Dermis blood vessel endothelial cell (primary cell): ENCODE measurements at regions not wholly inside any gene's neighbourhood (a gene's known extent, or its start where the extent isn't known, plus 50 kb on each side); places are given as distances from the start of the nearest gene placed in this dataset.
A peak's percentile ranks its signal among the peaks of the same experiment; 100 is the strongest.

ENCODE experiments used
- DNase-seq: peaks from one replicate; pipeline ENCODE4 v3.0.0; 2010

DNA sequence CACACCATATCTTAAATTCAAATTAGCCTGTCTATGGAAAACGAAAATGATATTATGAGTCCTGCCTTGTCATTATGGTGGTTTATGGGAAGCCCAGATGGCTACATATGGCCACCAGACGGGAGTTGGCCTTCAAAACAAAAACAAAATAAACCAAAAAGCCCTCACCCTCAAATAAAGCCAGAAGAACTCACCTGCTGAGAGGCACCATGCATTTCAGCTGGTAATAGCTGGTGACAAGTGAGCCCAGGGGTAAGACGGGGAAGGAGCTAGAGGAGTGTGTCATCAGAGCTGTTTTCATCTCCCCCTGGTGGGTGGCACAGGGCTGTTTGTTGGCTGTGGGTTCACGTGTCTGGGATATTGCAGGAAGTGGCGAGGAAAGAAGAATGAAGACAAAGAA lies 152.9 kb downstream of the EFNB2 start:
- DNase-seq: no peak

DNA sequence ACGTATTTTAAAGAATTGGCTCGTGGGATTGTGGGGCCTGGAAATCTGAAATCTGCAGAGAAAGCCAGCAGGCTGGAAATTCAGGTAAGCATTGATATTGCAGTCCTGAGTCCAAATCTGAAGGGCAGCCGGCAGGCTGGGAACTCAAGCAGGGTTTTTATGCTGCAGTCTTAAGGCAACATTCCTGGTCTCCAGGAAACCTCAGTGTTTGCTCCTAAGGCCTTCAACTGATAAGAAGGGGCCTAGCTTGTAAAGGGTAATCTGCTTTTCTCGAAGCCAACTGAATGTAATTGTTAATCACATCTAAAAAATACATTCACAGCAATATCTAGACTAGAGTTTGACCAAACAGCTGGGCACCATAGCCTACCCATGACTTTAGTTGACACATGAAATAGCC lies 154.4 kb downstream of the EFNB2 start:
- DNase-seq: no peak

DNA sequence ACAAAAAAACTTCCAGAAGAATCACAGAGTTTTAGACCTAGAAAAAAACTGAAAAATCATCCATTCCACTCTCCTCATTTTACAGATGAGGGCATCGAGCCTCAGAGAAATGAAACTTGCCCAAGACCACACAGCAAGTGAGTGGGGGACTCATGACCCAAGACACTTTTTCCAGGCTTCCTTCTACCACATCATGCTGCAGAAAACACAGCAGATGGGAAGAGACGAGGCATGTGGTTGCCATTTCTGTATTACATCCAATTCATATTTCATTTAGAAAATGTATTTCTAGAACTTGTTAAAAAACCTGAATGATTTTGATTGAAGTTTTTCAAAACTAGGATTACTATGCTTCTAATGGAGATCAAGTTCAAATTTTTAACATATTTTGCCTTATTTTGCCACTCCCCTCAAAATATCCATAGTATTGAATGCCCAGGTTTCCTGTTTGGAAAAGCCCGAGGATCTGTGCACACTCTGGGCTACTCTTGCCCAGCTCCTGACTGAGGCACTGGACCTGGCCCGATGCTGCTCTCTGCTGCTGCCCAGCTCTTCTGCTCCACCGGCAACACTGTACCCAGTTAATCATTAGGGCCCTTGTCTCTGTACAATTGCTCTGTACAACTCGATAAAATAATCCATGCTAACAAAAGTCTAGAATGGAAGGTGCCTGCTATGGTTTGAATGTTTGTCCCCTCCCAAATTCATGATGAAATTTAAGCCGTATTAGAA lies 157.4 kb downstream of the EFNB2 start:
- no peak for DNase-seq

DNA sequence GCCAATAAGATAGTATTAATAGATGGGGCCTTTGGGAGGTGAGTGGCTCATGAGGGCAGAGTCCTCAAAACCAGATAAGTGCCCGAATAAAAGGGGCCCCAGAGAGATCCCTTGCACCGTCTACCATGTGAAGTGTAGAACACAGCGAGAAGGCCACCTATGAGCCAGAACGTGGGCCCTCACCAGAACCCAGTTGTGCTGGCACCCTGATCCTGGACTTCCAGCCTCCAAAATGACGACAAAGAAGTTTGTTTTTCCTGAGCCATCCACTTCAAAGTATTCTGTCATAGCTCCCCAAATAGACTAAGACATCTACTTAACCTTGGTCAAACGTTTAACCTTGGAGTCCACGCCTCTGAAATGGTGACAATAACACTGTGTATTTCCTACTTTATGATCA lies 158.1 kb downstream of the EFNB2 start:
- DNase-seq: no peak

DNA sequence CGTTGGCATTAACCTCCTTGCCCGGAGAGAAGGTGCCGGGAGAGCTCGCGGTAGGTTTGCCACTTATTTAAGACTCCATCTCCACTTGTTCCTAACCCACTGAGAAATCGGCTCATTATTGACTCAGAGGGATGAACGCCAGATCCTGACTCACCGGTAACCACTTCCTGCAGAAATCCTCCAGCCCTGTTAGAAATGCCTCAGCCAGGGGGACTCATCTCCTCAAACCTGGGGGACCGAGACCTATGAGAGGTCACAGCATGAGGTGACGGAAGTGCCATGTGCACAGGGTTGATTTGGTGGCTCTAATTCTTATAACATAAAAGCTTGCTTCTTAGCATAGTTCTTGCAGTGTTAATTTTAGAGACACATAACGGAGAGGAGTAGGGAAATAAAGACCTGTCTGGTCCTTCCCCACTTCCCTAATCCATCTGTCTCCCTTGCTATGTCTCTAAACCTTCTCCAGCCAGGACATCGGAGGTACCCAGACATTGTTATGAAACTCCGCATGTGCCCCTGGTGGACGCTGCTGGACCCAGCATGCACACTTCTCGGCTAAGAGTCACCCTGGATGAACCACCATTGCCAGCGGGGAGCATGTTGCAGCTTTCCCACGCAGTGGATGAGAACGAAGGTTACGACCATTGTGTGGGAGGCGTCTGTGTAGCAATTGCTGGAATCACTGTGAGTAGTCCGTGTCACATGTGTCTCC lies 158.9 kb downstream of the EFNB2 start:
- peak; percentile 90 for DNase-seq

DNA sequence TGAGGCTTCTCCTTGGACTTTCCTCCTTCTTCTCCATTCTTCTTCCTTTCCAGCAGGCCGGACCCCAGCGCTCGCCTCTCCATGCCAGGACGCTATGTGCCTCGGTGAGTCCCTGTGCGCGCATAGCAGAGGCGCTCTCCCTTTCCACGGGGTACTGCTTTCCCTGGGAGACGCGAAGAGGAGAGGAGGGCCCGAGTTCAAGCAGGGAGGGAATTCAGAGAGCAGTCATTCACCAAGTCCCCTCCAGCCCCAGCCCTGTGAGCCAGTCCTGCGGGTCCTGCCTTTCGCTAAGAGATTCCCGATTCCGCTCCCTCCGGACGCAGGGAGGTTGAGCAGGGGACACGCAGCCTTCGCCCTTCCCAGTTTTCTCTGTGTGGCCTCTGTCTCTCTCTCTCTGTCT lies 160.4 kb downstream of the EFNB2 start:
- DNase-seq: no peak

DNA sequence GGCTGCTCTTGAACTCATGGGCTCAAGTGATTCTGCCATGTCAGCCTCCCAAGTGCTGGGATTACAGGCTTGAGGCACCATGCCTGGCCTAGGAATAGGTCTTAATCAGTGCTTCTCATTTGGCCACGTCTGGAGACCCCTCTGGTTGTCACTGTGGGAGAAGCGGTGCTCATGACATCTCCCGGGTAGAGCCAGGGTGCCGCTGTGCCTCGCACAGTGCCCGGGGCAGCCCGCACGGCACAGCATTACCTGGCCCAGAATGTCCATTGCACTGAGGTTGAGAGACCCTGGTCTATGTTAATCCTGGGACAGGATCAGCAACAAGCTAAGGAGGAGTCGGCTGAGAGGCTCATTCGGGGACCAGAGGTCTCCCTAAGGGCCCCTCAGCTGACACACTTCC lies 160.8 kb downstream of the EFNB2 start:
- DNase-seq: no peak

DNA sequence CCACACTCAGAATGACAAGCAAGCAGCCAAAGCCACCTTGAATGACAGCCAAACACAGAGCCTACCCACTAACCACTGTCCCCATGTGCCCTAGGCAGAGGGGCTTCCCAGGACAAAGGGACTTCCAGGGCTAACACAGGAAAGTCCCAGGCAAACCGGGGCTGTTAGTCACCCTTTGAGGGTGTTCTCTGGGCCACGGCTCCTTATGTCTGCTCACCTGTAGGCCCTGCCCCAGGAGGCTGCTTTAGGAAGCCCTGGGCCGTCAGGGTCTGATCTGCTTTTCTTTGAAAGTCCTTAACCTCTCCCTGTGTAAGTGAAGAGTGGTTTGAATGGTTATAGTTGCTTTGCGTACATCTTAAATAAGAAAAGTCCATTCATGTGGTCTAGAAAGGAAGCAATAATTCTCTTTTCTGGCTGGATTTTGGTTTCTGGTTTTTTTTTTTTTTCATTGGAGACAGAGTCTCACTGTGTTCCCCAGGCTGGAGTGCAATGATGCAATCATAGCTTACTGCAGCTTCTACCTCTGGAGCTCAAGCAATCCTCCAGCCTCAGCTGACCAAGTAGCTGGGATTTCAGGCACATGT lies 161.4 kb downstream of the EFNB2 start:
- DNase-seq: peak; percentile 29

DNA sequence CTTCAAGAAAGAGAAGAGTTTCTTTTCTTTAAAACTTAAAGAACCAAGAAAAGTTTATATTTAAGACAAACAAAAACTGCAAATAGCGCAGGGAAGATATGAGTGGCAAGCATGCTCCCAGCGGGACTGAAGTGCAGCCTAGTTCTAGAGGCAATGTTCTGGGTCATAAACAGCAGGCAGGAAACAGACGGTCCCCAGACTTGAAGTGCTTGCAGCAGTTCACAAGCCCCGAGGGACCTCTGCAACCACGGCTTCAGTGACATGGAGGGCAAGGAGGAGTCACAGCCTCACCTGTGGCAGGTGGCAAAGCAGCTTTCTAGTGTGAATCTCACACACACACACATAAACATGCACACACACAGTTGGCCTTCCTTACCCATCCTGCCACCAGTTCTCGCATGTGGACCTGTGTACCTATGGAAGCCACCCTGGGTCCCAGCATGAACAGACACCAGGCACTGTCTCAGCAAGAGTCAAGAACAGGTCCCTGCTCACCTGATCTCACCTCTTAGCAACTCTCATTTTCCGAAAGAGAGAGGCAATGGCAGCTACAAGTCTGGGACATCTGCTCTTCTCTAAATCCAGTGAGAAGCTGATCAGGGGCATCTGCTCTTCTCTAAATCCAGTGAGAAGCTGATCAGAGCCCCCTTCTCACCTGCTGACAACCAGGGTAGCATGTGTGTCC lies 162.0 kb downstream of the EFNB2 start:
- peak; percentile 62 for DNase-seq

DNA sequence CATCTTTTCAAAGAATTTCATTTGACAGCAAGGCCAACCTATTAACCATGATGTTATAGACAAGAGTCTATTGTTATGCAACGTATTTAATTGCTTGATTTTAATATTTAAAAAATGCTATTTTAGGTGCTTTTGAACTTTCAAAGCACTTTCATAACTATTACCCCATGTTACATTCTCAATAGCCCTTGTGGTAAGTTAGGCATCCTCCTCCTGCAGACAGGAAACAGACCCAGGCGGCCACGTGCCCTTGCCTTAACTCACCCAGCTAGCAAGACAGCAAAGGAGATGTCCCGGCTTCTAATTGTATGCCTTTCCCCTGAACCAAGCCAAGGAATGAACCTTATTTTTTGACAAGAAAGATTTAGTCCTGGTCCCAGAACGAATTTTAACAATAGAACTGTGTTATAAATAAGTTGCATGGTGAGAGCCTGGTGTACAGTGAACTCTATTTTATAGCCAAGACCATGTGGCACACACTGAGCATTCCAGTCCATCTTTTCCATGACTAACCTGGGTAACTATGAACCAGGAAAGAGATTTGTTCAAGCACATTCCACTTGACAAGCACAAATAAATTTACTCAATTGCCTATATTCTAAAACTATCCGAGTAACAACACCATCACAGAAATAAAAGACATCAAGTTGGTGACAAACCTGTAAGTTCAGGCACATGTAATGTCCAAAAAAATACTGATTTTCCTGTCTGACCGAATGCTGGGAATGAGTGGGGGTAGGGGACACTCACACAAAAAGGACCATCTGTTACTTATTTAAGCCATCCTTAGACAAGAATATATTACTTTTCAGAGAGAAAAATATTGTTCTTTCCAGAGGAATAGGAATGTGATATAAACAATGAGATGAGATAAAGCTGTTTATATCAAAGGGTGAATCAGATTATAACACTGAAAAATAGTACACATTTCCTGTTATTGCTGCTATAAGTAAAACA lies 163.0 kb downstream of the EFNB2 start:
- peak; percentile 57 for DNase-seq

DNA sequence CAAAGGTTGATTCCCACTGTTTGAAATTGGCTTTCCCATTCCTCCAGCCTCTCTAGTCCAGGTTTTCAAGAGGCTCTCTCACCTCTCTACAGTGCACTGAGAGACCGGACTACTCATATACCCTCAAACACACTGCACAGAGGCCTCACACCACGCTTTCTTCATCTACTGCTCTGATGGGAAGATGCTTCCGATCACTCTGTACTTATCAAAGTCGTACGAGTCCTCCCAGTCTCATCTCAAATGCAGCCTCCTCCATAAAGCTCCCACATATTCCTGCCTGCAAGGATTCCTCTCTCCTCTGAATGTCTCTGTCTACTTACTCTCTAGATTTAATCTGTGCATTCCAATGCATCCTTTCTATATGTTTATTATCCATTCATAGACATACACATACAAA lies 164.4 kb downstream of the EFNB2 start:
- no peak for DNase-seq

DNA sequence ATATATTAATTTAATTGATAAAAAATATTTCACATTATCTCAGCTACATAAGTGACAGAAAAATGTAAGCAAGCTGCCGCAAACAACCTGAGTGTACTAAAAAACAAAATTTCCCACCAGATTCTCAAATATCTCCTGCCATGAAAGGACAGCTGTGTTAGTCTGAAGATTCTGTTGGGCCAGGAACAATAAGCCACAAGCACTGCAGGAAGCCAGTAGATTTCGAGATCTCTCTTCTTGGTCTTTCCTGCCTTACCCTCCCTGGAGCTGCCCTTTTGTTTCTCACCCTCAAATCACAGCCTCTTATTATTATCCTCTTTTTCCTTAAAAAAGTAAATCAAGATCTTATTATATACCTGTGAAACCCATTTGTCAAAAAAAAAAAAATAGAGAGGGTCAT lies 165.6 kb downstream of the EFNB2 start:
- DNase-seq: no peak

DNA sequence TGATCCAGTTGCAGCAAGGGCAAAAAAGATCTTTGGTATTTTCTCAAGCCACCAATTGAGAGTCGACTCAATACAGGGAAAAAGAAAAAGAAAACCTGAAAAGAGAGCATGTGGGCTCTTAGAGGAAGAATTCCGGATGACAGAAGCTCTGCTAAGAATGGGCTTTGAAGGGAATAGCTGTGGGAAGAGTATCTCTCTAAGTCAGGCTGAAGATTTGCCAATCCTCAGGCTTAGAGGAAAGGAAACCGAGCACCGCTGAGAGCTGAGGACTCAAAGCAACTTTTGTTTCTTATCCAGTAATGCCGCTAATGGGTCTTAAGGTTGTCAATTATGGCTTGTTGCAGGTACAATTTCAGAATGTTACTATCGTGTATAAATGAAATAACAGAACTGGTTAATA lies 166.4 kb downstream of the EFNB2 start:
- DNase-seq: no peak

DNA sequence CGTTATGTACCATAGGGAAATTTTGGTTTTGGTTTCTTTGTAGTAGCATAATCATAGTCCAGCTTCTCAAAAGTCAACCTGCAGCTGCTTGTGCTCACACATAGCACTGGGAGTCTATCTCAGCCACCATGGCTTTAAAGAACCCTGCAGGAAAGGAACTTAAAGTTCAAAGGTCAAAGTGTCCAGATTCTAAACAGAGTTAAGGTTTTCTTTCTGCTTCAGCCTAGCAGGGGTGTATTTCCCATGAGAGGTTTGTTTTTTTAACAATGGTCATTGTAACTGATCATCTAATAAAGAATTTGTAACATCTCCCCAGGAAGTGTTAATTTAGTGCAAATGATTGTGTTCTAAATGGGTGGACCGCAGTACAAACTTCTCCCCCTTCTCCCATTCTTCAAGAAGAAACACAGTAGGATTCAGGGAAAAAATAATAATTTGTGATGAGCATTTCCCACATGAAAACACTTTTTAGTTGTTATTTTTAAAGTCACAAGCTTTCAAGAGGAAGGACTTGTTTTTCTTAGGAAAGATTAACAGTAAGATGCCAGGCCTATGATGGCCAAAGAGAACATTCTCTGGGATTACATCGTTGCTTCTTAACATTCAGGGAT lies 168.0 kb downstream of the EFNB2 start:
- DNase-seq: peak; percentile 30

DNA sequence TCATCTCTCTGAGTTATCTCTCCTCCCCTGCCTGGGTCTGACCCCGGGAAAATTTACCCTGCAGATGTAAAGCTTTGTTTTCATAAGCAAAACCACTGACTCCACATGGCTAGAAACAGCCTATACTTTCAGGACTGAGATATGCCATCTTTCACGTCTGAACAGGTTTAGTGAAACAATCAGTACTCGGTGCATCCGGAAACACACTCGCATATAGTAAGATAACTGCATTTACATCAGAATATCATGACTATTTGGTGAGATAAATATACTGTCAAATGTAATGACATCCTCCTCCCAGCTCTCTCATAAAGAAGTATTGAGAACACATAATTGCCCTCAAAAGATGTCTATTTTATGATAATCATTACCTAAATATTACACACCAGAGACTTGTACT lies 172.8 kb downstream of the EFNB2 start:
- no peak for DNase-seq

DNA sequence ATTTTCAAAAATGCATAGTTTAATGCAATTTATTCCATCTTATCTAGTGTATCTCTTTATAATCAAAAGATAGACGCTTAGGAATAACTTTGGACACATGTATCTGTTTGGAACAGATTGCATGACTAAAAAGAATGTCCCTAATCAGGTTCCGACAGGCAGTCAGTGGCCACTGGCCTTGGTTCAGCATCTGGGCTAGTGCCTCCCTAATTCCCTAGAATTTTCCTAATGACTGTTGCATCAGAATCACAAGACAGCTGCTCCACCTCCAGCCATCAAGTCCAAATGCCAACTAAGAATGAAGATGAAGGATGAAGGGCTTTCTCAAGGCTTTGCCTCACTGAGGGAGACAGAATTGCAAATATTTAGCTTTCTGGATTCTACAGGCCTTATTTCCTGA lies 173.8 kb downstream of the EFNB2 start:
- no peak for DNase-seq

DNA sequence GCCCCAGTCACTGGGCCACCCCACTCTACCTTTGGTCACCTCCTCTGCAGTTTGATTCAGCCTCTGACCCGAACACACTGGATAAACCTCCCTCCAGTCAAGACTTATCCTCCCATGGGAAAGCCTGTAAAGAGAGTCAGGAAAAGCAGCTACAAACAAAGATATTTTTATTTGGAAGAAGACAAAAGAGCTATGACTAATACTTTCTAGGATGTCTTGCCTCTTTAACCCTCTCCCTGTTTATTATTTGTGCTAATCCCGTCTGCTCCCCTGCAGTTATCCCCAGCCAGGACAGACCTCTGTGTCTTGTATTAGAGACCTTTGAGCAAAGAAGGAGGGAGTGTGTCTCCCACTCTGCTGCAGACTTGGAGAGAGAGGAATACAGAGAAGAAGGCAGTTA lies 178.3 kb downstream of the EFNB2 start:
- peak; percentile 33 for DNase-seq

DNA sequence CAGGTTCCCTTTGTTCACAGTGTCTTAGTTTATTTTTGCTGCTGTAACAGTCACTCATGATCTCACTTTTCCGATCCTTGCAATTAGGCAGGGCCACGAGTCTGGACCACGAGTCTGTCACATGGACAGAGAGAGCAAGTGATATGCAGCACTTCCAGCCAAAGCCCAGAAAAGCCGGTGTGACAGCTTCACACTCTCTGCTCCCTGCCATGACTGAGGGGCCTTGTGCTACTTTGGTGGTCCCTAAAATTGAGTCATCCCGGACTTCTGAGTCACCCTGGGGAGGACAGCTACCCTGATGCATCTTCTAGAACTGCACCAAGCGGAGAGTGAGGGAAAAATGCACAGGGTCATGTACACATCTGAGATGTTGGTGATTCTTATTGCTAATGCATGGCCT lies 179.6 kb downstream of the EFNB2 start:
- DNase-seq: no peak

DNA sequence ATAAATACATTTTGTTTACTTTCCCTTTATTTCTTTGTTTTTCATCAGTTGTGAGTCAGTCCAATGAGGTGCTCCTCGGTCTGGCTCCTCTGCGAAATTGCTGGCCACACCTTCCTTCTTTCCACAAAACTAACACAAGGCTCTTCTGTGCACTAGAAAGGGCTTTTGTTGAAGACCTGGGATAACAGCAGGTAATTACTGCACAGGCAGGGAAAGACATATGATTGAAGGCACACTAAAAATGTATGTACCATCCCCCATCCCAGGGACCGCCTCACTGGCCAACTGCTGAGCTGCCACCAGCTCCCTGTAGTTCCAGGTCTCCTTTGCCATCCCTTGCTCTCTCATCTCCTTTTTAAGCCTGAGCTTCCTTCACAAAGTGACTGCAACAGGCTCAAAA lies 180.5 kb downstream of the EFNB2 start:
- no peak for DNase-seq

DNA sequence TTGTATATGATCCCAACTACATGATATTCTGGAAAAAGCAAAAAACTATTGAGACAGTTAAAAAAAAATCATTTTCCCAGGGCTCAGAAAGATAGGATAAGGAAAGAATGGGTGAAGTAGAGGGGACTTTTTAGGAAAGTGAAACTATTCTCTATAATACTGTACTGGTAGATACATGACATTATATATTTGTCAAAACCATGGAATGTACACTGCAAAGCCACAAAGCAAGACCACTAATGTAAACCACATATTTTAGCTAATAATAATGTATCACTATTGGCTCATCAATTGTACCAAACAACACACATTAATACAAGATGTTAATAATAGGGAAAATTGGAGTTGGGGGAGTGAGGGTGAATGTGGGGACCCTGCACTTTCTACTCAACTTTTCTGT lies 182.6 kb downstream of the EFNB2 start:
- DNase-seq: no peak

DNA sequence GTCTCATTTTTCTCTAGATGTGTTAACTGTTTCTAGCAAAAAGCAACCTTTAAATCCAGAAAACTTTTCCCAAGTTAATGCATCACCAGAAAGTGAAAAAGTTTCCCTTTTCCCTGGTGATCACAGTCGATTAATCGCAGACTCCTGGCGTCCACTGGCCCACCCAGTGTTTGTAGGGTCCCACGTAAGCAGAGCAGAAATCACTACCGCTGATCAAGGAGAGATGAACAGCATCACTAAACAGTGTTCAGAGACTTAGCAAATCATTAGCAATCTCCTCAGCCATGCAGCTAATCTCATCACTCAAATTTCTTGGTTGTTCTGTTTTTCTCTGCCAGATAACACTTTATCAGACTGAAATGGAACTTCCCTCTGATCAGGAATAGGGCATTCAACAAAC lies 184.2 kb downstream of the EFNB2 start:
- no peak for DNase-seq

DNA sequence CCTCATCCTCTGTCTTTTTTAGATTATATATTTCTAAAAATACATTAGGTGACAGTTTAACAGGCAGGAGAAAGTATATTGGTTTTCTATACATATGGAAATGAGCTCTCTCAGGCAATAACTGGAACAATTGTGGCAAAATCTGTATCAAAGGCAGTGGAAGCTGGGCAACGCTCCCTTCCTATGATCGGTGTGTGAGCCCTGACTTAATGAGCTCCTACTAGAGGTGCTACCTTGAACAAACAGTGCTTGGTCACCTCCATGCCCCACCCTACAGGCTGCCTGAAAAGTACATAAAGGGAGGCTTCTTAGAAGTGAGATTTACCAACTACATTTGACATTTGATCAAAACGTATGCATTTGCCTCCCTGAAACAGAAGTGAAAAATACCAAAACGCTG lies 185.3 kb downstream of the EFNB2 start:
- DNase-seq: no peak
